PC-9 (cell line): ENCODE measurements at regions not wholly inside any gene's neighbourhood (a gene's known extent, or its start where the extent isn't known, plus 50 kb on each side); places are given as distances from the start of the nearest gene placed in this dataset.
"Not testable (repeated sequence)": the region's sequence is repeated elsewhere in the genome, so short reads cannot be mapped to it uniquely, and the experiment has no call there.

ENCODE experiments used
- EZH2 ChIP-seq: fragments of 200-600 bp; sonication (generic); IDR thresholded peaks from 2 replicates; pipeline ENCODE4 v1.8.0; 2017; ENCODE audit warnings: antibody characterized with exemption, low read depth
- TF ChIP-seq, protein P1 (sequence below): fragments of 200-600 bp; sonication (generic); conservative IDR thresholded peaks from 2 replicates; pipeline ENCODE4 v1.6.1; 2017; ENCODE audit warnings: mixed run types, antibody characterized with exemption, mild to moderate bottlenecking, moderate library complexity

DNA sequence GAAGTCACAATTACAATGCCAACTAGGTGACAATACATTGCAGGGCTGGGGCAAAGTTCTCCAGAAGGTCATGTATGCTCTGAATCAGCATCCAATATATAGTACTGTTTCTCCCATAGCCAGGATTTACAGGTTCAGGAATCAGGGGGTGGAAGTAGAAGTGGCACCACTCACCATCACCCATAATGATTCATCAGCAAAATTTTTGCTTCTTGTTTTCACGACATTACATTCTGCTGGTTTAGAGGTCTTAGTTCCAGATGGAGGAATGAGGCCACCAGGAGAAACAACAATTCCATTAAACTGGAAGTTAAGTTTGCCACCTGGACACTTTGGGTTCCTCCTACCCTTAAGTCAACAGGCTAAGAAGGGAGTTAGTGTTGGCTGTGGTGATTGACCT is 505.9 kb downstream of the SLC6A15 start:
- TF ChIP-seq, protein P1, sequence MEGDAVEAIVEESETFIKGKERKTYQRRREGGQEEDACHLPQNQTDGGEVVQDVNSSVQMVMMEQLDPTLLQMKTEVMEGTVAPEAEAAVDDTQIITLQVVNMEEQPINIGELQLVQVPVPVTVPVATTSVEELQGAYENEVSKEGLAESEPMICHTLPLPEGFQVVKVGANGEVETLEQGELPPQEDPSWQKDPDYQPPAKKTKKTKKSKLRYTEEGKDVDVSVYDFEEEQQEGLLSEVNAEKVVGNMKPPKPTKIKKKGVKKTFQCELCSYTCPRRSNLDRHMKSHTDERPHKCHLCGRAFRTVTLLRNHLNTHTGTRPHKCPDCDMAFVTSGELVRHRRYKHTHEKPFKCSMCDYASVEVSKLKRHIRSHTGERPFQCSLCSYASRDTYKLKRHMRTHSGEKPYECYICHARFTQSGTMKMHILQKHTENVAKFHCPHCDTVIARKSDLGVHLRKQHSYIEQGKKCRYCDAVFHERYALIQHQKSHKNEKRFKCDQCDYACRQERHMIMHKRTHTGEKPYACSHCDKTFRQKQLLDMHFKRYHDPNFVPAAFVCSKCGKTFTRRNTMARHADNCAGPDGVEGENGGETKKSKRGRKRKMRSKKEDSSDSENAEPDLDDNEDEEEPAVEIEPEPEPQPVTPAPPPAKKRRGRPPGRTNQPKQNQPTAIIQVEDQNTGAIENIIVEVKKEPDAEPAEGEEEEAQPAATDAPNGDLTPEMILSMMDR, result not testable (repeated sequence)
- TF ChIP-seq EZH2, result not testable (repeated sequence)
